ENCODE measurements at regions not wholly inside any gene's neighbourhood (a gene's known extent, or its start where the extent isn't known, plus 50 kb on each side); places are given as distances from the start of the nearest gene placed in this dataset.

DNA sequence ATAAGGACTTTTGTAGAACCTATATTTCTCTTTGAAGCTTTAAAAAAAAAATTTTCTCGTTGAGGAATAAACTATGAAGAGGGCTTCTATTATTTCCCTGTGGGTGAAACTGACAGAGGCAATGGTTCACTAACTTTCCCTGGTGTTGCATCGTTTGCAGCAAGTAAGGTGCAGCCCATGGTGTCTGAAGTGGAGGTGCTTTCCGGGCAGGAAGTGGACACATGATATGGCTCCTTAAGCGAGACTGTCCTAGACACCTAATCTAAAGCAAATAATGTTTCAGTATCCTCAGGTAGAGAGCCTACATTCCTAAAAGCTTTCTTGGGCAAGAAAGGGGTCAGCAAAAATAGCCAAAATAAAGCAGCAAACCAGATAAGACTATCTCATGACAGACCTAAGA lies 437.6 kb upstream of the ARGLU1 start:
- FAIRE-seq (no peak), DNase-seq (ENCODE audit: extremely low read depth in 1 of 4, low spot score in 3 of 4) (no peak), ATAC-seq (no peak)
- no peaks in the 10 kb centered on the region for H3K36me3 ChIP-seq (ENCODE audit: control insufficient read depth, insufficient read depth, low read length)
- intact Hi-C loops (cut with micrococcal nuclease) (no loop called here), in situ Hi-C loops (cut with MboI) (no loop called here)
- H3K4me1 ChIP-seq (replicated peaks in 1 of 2; ENCODE audit: control insufficient read depth in 2 of 2, insufficient read depth in 2 of 2, low read length in 2 of 2) = no peaks in the 10 kb centered on the region
- H3K9ac ChIP-seq (ENCODE audit: insufficient read depth in 1 of 2, low read depth in 2 of 2, low read length in 2 of 2) = no peak overlapping the region
- WGBS (ENCODE audit: insufficient coverage, low coverage, missing lambda C conversion rate) = 0% methylated on average over 4 of the region's 4 CpGs
- TF ChIP-seq ZZZ3 (IDR thresholded peaks at IDR 0.05) (no peak), LARP7 (IDR thresholded peaks at IDR 0.05) (no peak), POLR2H (tag; IDR thresholded peaks at IDR 0.05; ENCODE audit: low read depth) (no peak), EHMT2 (IDR thresholded peaks at IDR 0.05) (no peak), STAG1 (CRISPR knock-in tag; IDR thresholded peaks at IDR 0.05; ENCODE audit: borderline replicate concordance) (no peak), HDAC2 (IDR thresholded peaks at IDR 0.05) (no peak), ZNF23 (CRISPR knock-in tag; IDR thresholded peaks at IDR 0.05) (no peak)
- TF ChIP-seq, protein P1, sequence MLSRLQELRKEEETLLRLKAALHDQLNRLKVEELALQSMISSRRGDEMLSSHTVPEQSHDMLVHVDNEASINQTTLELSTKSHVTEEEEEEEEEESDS (CRISPR knock-in tag; IDR thresholded peaks at IDR 0.05) = no peak
- TF ChIP-seq, protein P2, sequence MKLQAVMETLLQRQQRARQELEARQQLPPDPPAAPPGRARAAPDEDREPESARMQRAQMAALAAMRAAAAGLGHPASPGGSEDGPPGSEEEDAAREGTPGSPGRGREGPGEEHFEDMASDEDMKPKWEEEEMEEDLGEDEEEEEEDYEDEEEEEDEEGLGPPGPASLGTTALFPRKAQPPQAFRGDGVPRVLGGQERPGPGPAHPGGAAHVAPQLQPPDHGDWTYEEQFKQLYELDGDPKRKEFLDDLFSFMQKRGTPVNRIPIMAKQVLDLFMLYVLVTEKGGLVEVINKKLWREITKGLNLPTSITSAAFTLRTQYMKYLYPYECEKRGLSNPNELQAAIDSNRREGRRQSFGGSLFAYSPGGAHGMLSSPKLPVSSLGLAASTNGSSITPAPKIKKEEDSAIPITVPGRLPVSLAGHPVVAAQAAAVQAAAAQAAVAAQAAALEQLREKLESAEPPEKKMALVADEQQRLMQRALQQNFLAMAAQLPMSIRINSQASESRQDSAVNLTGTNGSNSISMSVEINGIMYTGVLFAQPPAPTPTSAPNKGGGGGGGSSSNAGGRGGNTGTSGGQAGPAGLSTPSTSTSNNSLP (IDR thresholded peaks at IDR 0.05; ENCODE audit: borderline replicate concordance, low read depth, low read length) = no peak
- TF ChIP-seq, protein P3, sequence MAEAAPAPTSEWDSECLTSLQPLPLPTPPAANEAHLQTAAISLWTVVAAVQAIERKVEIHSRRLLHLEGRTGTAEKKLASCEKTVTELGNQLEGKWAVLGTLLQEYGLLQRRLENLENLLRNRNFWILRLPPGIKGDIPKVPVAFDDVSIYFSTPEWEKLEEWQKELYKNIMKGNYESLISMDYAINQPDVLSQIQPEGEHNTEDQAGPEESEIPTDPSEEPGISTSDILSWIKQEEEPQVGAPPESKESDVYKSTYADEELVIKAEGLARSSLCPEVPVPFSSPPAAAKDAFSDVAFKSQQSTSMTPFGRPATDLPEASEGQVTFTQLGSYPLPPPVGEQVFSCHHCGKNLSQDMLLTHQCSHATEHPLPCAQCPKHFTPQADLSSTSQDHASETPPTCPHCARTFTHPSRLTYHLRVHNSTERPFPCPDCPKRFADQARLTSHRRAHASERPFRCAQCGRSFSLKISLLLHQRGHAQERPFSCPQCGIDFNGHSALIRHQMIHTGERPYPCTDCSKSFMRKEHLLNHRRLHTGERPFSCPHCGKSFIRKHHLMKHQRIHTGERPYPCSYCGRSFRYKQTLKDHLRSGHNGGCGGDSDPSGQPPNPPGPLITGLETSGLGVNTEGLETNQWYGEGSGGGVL (CRISPR knock-in tag; IDR thresholded peaks at IDR 0.05) = no peak
- TF ChIP-seq, protein P4, sequence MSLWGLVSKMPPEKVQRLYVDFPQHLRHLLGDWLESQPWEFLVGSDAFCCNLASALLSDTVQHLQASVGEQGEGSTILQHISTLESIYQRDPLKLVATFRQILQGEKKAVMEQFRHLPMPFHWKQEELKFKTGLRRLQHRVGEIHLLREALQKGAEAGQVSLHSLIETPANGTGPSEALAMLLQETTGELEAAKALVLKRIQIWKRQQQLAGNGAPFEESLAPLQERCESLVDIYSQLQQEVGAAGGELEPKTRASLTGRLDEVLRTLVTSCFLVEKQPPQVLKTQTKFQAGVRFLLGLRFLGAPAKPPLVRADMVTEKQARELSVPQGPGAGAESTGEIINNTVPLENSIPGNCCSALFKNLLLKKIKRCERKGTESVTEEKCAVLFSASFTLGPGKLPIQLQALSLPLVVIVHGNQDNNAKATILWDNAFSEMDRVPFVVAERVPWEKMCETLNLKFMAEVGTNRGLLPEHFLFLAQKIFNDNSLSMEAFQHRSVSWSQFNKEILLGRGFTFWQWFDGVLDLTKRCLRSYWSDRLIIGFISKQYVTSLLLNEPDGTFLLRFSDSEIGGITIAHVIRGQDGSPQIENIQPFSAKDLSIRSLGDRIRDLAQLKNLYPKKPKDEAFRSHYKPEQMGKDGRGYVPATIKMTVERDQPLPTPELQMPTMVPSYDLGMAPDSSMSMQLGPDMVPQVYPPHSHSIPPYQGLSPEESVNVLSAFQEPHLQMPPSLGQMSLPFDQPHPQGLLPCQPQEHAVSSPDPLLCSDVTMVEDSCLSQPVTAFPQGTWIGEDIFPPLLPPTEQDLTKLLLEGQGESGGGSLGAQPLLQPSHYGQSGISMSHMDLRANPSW (CRISPR knock-in tag; IDR thresholded peaks at IDR 0.05) = no peak
- H3K4me3 ChIP-seq = no peak overlapping the region
- H3K9me3 ChIP-seq (replicated peaks; ENCODE audit: control insufficient read depth, insufficient read depth, low read depth, low read length) = no peaks in the 10 kb centered on the region
- no peaks in the 10 kb centered on the region for H3K27me3 ChIP-seq (ENCODE audit: control insufficient read depth in 2 of 2, insufficient read depth in 2 of 2, low read length in 2 of 2)
- H3K4me2 ChIP-seq (ENCODE audit: insufficient read depth, low read length) = no peak overlapping the region
- ChIA-PET CTCF (ENCODE audit: low intra/inter-chr PET ratio) (no interaction called here), POLR2A (no interaction called here)
- H3K27ac ChIP-seq (ENCODE audit: extremely low read depth, low read depth, low read length) = no peak overlapping the region
- BruUV-seq (replicated peaks) = no TSS peak
- H3K79me2 ChIP-seq (ENCODE audit: control insufficient read depth, insufficient read depth, low read length) = no peaks in the 10 kb centered on the region
- no peaks in the 10 kb centered on the region for H4K20me1 ChIP-seq (replicated peaks; ENCODE audit: control insufficient read depth, insufficient read depth, low read length)
- H2AFZ ChIP-seq (ENCODE audit: low read depth, low read length) = no peak overlapping the region
- no peaks in the 10 kb centered on the region for H3K9me1 ChIP-seq (ENCODE audit: control insufficient read depth, insufficient read depth, low read length)

All from K562 (cell line).